GM23248 (cell line): ENCODE measurements at regions not wholly inside any gene's neighbourhood (a gene's known extent, or its start where the extent isn't known, plus 50 kb on each side); places are given as distances from the start of the nearest gene placed in this dataset.

ENCODE experiments used
- EZH2 ChIP-seq: fragments of 200-600 bp; sonication (generic); IDR thresholded peaks from 2 replicates; pipeline ENCODE4 v1.6.1; 2018; ENCODE audit warnings: antibody characterized with exemption, mild to moderate bottlenecking; ENCODE audit not compliant: insufficient read depth, poor library complexity, severe bottlenecking
- EZH2phosphoT487 ChIP-seq: fragments of 200-600 bp; sonication (generic); IDR thresholded peaks from 2 replicates; pipeline ENCODE4 v1.6.1; 2018; ENCODE audit warnings: antibody characterized with exemption, moderate library complexity, mild to moderate bottlenecking, low read depth; ENCODE audit not compliant: insufficient read depth

- TF ChIP-seq EZH2 (no peak), EZH2phosphoT487 (no peak)
These were observed 249.7 kb downstream of the ACTR3 start for GRCh38 chr2:114139542-114139941.
